AG09309 (cell line): ENCODE measurements at regions not wholly inside any gene's neighbourhood (a gene's known extent, or its start where the extent isn't known, plus 50 kb on each side); places are given as distances from the start of the nearest gene placed in this dataset.
A peak's percentile ranks its signal among the peaks of the same experiment; 100 is the strongest.

Source experiments
- DNase-seq: peaks from one replicate; pipeline ENCODE4 v3.0.0-alpha.2; 2010; ENCODE audit warnings: low read depth
- H3K4me3 ChIP-seq: 2 replicates; pipeline ENCODE4 v1.5.1; 2011; ENCODE audit warnings: mild to moderate bottlenecking, low read depth, low read length, moderate library complexity; ENCODE audit not compliant: control insufficient read depth
- CTCF ChIP-seq: IDR thresholded peaks from 2 replicates; pipeline ENCODE4 v1.5.1; 2011; ENCODE audit warnings: mild to moderate bottlenecking, low read depth, low read length, inconsistent platforms; ENCODE audit not compliant: insufficient read depth, control insufficient read depth; ENCODE audit errors: missing control alignments

GRCh38 chr10:25725917-25726716 lies 207.9 kb upstream of the MYO3A start:
- peak; percentile 28 for DNase-seq
- H3K4me3 ChIP-seq: no peak overlapping the region
- TF ChIP-seq CTCF: peak; percentile 67

GRCh38 chr10:25738776-25739175 lies 195.3 kb upstream of the MYO3A start:
- no peak for TF ChIP-seq CTCF

GRCh38 chr10:25743832-25744231 lies 190.2 kb upstream of the MYO3A start:
- TF ChIP-seq CTCF: no peak
- no peak overlapping the region for H3K4me3 ChIP-seq
- no peak for DNase-seq

More at GRCh38 chr10:25738776-25739175, 195.3 kb upstream of the MYO3A start:
- DNase-seq: no peak
- no peak overlapping the region for H3K4me3 ChIP-seq

- TF ChIP-seq CTCF: no peak
- no peak for DNase-seq
- no peak overlapping the region for H3K4me3 ChIP-seq
These were observed 189.5 kb upstream of the MYO3A start for GRCh38 chr10:25744574-25744973.

GRCh38 chr10:25745976-25746375 lies 188.1 kb upstream of the MYO3A start:
- TF ChIP-seq CTCF: no peak
- no peak overlapping the region for H3K4me3 ChIP-seq
- DNase-seq: no peak

- no peak for DNase-seq
- TF ChIP-seq CTCF: no peak
- H3K4me3 ChIP-seq: no peak overlapping the region
These were observed 186.9 kb upstream of the MYO3A start for GRCh38 chr10:25747084-25747483.
